ENCODE measurements at regions not wholly inside any gene's neighbourhood (a gene's known extent, or its start where the extent isn't known, plus 50 kb on each side); places are given as distances from the start of the nearest gene placed in this dataset.

DNA sequence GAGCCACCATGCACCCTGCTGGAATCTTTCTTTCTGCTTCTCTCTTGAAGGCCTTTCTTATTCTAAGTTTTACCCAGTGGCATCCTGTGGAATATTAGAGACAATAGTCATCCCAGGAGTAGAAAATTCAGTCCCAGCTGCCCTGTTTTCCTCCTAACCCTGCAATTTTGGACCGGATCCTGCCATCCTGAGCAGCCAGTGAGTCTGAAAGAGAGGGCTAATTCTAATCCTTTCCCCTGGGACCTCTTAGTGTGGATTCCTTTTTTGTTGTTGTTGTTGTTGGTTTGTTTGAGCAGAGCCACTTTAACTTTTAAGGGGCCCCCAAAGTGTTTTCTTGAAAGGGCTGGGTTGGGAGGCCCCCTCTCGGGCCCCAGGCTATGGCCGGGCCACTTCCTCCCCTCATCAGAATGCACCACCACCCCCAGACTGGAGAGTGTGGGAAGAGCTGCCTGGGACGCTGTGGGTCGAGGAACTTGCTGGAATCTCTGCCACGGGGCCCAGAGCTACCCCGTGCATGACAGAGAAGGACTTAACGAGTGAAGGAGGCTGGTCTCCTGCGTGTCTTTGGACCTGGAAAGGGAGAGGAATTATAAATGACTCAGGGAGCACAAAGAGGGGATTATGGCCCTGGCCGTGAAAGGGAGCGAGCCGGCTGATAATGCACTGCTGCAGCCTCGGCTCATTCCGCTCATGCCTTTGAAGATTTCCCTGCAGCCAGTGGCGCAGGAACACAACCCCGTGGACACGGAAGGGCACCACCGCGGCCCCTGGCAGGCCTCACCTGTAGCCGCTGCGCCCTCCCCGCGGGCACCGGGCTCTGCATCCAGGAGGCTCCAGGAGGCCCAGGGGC, 81.0 kb upstream of the AKT3 start:
- no peaks in the 10 kb centered on the region for H3K9me3 ChIP-seq
- intact Hi-C loops (cut with DNase I; ENCODE audit: low total_unique reads): no loop called here
- H3K36me3 ChIP-seq: no peaks in the 10 kb centered on the region
- H3K27me3 ChIP-seq: peaks cover 4% of the 10 kb centered on the region
- in situ Hi-C loops (cut with MboI; ENCODE audit: low pct_ligation_motif_present in 1 of 4, low pct_unique_long_range_greater_than_20kb in 1 of 4, low sequenced_read_pairs in 3 of 4): no loop called here
- H3K4me1 ChIP-seq: no peaks in the 10 kb centered on the region
- no peak for TF ChIP-seq CTCF (IDR thresholded peaks at IDR 0.05)
- no peak for TF ChIP-seq POLR2AphosphoS5 (IDR thresholded peaks at IDR 0.05)
- no peak for TF ChIP-seq EP300 (IDR thresholded peaks at IDR 0.05; ENCODE audit: low read depth)
- TF ChIP-seq POLR2A (IDR thresholded peaks at IDR 0.05): no peak
- H3K27ac ChIP-seq: no peak overlapping the region
- DNase-seq: no peak
- WGBS, 2 donors (ENCODE audit: low coverage in 1 of 2): 49% methylated on average over 19 of the region's 24 CpGs; no CpG with 5 or more reads in 1 of the 2 donors
- no peak overlapping the region for H3K4me3 ChIP-seq

DNA sequence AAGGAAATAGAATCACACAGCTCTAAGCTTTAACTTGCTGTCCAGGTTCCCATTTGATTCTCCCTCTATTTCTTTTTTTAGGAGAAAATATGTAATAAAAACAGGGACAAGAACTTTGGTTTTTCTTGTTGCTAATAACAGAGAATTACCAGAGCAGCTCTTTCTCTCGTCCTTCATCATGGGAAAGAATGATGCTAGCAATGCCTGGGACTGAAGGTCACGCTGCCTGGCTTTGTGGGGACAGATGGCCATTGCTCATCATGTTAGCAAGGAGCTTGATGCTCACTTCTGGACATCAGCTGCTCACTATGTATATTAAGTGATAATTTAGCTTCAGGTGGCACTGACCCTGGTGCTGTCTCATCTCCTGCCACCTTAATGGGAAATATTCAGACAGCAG, 77.3 kb upstream of the AKT3 start:
- in situ Hi-C loops (cut with MboI; ENCODE audit: low pct_ligation_motif_present in 1 of 4, low pct_unique_long_range_greater_than_20kb in 1 of 4, low sequenced_read_pairs in 3 of 4): no loop called here
- Histone ChIP-seq H3K27me3 (no peaks in the 10 kb centered on the region), H3K36me3 (no peaks in the 10 kb centered on the region), H3K4me3 (no peak overlapping the region), H3K9me3 (no peaks in the 10 kb centered on the region), H3K27ac (no peak overlapping the region), H3K4me1 (no peaks in the 10 kb centered on the region)
- intact Hi-C loops (cut with DNase I; ENCODE audit: low total_unique reads): no loop called here
- no peak for DNase-seq
- TF ChIP-seq POLR2A (IDR thresholded peaks at IDR 0.05) (no peak), POLR2AphosphoS5 (IDR thresholded peaks at IDR 0.05) (no peak), CTCF (IDR thresholded peaks at IDR 0.05) (no peak), EP300 (IDR thresholded peaks at IDR 0.05; ENCODE audit: low read depth) (no peak)
- WGBS, 2 donors (ENCODE audit: low coverage in 1 of 2): 74% methylated on average over 2 of the region's 2 CpGs; no CpG with 5 or more reads in 1 of the 2 donors

DNA sequence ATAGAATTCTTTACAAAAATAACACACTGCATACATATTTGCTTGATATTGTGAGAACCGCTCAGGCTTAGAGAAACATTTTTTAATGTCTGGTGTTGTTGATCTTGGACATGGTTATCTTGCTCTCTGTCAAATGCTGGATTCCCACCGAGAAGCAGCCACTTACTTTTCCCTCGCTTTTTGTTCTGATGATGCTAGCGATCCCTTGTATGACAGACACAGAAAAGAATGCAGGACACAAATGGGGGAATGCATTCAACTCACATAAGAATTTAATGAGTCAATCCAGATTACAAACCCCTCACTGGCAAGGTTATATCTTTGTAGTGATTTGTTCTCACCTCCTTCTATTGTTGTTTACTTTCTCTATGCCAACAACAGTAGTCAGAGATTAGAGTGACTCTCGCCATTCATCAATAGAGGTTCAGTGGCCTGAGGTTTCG, 76.8 kb upstream of the AKT3 start:
- Histone ChIP-seq H3K36me3 (no peaks in the 10 kb centered on the region), H3K27me3 (no peaks in the 10 kb centered on the region), H3K4me1 (no peaks in the 10 kb centered on the region), H3K27ac (no peak overlapping the region), H3K9me3 (no peaks in the 10 kb centered on the region), H3K4me3 (no peak overlapping the region)
- DNase-seq: no peak
- in situ Hi-C loops (cut with MboI; ENCODE audit: low pct_ligation_motif_present in 1 of 4, low pct_unique_long_range_greater_than_20kb in 1 of 4, low sequenced_read_pairs in 3 of 4) (no loop called here), intact Hi-C loops (cut with DNase I; ENCODE audit: low total_unique reads) (no loop called here)
- no peak for TF ChIP-seq POLR2AphosphoS5 (IDR thresholded peaks at IDR 0.05)
- TF ChIP-seq CTCF (IDR thresholded peaks at IDR 0.05): no peak
- TF ChIP-seq EP300 (IDR thresholded peaks at IDR 0.05; ENCODE audit: low read depth): no peak
- no peak for TF ChIP-seq POLR2A (IDR thresholded peaks at IDR 0.05)
- 69 to 76% methylated on average over 4 to 6 of the region's 6 CpGs for WGBS, 2 donors (ENCODE audit: low coverage in 1 of 2)

DNA sequence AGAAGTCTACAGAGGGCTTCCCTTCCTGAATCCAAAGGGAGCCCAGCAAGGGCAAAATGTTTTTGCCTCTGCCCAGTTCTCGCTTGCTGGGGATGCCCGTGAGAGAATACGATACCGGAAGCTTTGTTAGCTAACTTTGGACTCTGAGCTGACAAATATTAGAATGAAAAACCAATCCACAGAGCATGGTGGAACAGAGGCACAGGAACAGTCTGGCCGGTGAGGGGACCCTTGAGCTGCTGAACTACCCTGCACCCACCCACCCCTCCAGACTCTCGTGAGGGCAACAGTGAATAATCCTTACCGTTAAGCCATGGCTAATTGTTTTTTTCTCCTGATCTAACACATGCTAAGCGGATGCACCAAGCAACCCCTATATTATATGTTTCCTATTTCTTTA, 76.3 kb upstream of the AKT3 start:
- no peak for DNase-seq
- Histone ChIP-seq H3K9me3 (no peaks in the 10 kb centered on the region), H3K4me3 (no peak overlapping the region), H3K27ac (no peak overlapping the region), H3K36me3 (no peaks in the 10 kb centered on the region), H3K4me1 (no peaks in the 10 kb centered on the region), H3K27me3 (no peaks in the 10 kb centered on the region)
- intact Hi-C loops (cut with DNase I; ENCODE audit: low total_unique reads): no loop called here
- WGBS, 2 donors (ENCODE audit: low coverage in 1 of 2): 86 to 88% methylated on average over 8 of the region's 8 CpGs
- in situ Hi-C loops (cut with MboI; ENCODE audit: low pct_ligation_motif_present in 1 of 4, low pct_unique_long_range_greater_than_20kb in 1 of 4, low sequenced_read_pairs in 3 of 4): no loop called here
- no peak for TF ChIP-seq CTCF (IDR thresholded peaks at IDR 0.05)
- TF ChIP-seq POLR2AphosphoS5 (IDR thresholded peaks at IDR 0.05): no peak
- no peak for TF ChIP-seq POLR2A (IDR thresholded peaks at IDR 0.05)
- TF ChIP-seq EP300 (IDR thresholded peaks at IDR 0.05; ENCODE audit: low read depth): no peak
